CD4-positive, alpha-beta T cell (primary cell): ENCODE measurements at regions not wholly inside any gene's neighbourhood (a gene's known extent, or its start where the extent isn't known, plus 50 kb on each side); places are given as distances from the start of the nearest gene placed in this dataset.
"Not testable (repeated sequence)": the region's sequence is repeated elsewhere in the genome, so short reads cannot be mapped to it uniquely, and the experiment has no call there.

ENCODE experiments used
- ATAC-seq: fragments of 200-7000 bp; cut with Tn5 transposase; one replicate; pipeline ENCODE4 v1.10.0; 2022; ENCODE audit warnings: mild to moderate bottlenecking; ENCODE audit not compliant: poor library complexity
- CTCF ChIA-PET: fragments of 350-600 bp; sonication (Branson Sonifier 250); formaldehyde crosslinking; loops from one replicate; lab custom pipeline; 2021; ENCODE audit warnings: antibody characterized with exemption, inconsistent platforms; lab: Charles Lee
- POLR2A ChIA-PET: fragments of 350-600 bp; sonication (Branson Sonifier 250); formaldehyde crosslinking; loops from one replicate; lab custom pipeline; 2021; ENCODE audit warnings: antibody characterized with exemption, inconsistent platforms; lab: Charles Lee
- DNase-seq, 14 experiments: peaks; one replicate each; pipeline ENCODE4 v3.0.0-alpha.2; 2013 to 2020; ENCODE audit warnings: mixed read lengths in 2 of 14
- H3K27ac ChIP-seq, 2 donors: one replicate each; pipeline versions ENCODE4 v1.5.1 to v1.7.0; 2013; ENCODE audit warnings: low read length in 2 of 2, low read depth in 1 of 2, mild to moderate bottlenecking in 1 of 2
- H3K27me3 ChIP-seq, 2 experiments: 1 replicate in 1 of 2; 2 replicates in 1 of 2; pipeline versions ENCODE4 v1.6.1 to v1.7.0; 2013; ENCODE audit warnings: low read length in 2 of 2, control low read depth in 1 of 2, mild to moderate bottlenecking in 1 of 2, moderate library complexity in 1 of 2; ENCODE audit not compliant: insufficient read depth in 2 of 2, control insufficient read depth in 1 of 2
- H3K36me3 ChIP-seq: one replicate; pipeline ENCODE4 v1.6.1; 2013; ENCODE audit warnings: low read length, control low read depth; ENCODE audit not compliant: insufficient read depth
- H3K4me1 ChIP-seq: one replicate; pipeline ENCODE4 v1.6.1; 2013; ENCODE audit warnings: low read length, control low read depth; ENCODE audit not compliant: insufficient read depth
- H3K4me3 ChIP-seq: one replicate; pipeline ENCODE4 v1.5.1; 2013; ENCODE audit warnings: mild to moderate bottlenecking, low read length, moderate library complexity
- H3K9me3 ChIP-seq, 2 experiments: 1 replicate in 1 of 2; 2 replicates in 1 of 2; pipeline versions ENCODE4 v1.6.1 to v1.7.0; 2013; ENCODE audit warnings: low read length in 2 of 2, mild to moderate bottlenecking in 2 of 2, control low read depth in 1 of 2, moderate library complexity in 1 of 2; ENCODE audit not compliant: control insufficient read depth in 1 of 2, insufficient read depth in 1 of 2
- H3K27ac Mint-ChIP-seq: one replicate; pipeline ENCODE4 v1.8.0; 2020; ENCODE audit warnings: mixed read lengths
- H3K27me3 Mint-ChIP-seq: one replicate; pipeline ENCODE4 v1.8.0; 2021; ENCODE audit warnings: mixed read lengths
- H3K36me3 Mint-ChIP-seq: one replicate; pipeline ENCODE4 v1.8.0; 2021; ENCODE audit warnings: low read depth, mixed read lengths
- H3K4me1 Mint-ChIP-seq: one replicate; pipeline ENCODE4 v1.8.0; 2021; ENCODE audit warnings: low read depth, mixed read lengths
- H3K4me3 Mint-ChIP-seq: one replicate; pipeline ENCODE4 v1.8.0; 2020; ENCODE audit warnings: mild to moderate bottlenecking, mixed read lengths
- H3K9me3 Mint-ChIP-seq: one replicate; pipeline ENCODE4 v1.8.0; 2020; ENCODE audit warnings: mixed read lengths
- intact Hi-C, 2 experiments: fragments of 100-400 bp; cut with DNase I in 1 of 2; cut with micrococcal nuclease in 1 of 2; formaldehyde crosslinking; loops; one replicate each; pipeline versions ENCODE4 v1.15.1 to v1.9.0; 2023 to 2025; cut with DNase I, micrococcal nuclease
- TF ChIP-seq, protein P1 (sequence below): fragments of 200-600 bp; IDR thresholded peaks from one replicate; pipeline ENCODE4 v1.8.0; 2022; ENCODE audit warnings: antibody characterized with exemption, mild to moderate bottlenecking

DNA sequence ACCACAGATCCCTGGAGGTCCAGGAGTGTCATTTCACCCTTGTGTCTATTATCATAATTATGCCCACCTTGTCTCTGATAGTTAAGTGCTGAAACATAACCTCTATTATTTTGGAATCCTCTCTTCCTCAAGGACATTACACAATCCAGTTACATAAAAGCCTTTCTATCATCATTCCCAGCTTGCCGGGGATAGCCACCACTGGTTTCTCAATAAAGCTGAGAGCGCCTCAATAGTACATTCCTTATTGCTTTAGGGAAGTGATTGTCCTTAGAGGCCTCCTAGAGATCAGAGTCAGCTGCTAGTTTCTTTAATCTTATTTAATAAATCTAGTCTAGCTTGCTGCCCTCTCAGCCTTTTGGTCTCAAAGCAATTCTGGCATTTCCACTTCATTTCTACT lies 490.0 kb upstream of the ATXN8OS start:
- H3K36me3 Mint-ChIP-seq: no peaks in the 10 kb centered on the region
- no peak overlapping the region for H3K27ac Mint-ChIP-seq
- Histone ChIP-seq H3K27ac (no peak overlapping the region), H3K4me1 (no peaks in the 10 kb centered on the region), H3K9me3 (peaks cover 1 to 3% of the 10 kb centered on the region in 2 experiments), H3K36me3 (no peaks in the 10 kb centered on the region), H3K4me3 (no peak overlapping the region), H3K27me3 (no peaks in the 10 kb centered on the region)
- POLR2A ChIA-PET: no interaction called here
- H3K27me3 Mint-ChIP-seq: no peaks in the 10 kb centered on the region
- H3K4me3 Mint-ChIP-seq: no peak overlapping the region
- TF ChIP-seq, protein P1, sequence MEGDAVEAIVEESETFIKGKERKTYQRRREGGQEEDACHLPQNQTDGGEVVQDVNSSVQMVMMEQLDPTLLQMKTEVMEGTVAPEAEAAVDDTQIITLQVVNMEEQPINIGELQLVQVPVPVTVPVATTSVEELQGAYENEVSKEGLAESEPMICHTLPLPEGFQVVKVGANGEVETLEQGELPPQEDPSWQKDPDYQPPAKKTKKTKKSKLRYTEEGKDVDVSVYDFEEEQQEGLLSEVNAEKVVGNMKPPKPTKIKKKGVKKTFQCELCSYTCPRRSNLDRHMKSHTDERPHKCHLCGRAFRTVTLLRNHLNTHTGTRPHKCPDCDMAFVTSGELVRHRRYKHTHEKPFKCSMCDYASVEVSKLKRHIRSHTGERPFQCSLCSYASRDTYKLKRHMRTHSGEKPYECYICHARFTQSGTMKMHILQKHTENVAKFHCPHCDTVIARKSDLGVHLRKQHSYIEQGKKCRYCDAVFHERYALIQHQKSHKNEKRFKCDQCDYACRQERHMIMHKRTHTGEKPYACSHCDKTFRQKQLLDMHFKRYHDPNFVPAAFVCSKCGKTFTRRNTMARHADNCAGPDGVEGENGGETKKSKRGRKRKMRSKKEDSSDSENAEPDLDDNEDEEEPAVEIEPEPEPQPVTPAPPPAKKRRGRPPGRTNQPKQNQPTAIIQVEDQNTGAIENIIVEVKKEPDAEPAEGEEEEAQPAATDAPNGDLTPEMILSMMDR: no peak
- H3K9me3 Mint-ChIP-seq: peaks cover 19% of the 10 kb centered on the region
- DNase-seq (no peak), ATAC-seq (no peak)
- H3K4me1 Mint-ChIP-seq: no peaks in the 10 kb centered on the region
- CTCF ChIA-PET: no interaction called here
- intact Hi-C loops: no loop called here

DNA sequence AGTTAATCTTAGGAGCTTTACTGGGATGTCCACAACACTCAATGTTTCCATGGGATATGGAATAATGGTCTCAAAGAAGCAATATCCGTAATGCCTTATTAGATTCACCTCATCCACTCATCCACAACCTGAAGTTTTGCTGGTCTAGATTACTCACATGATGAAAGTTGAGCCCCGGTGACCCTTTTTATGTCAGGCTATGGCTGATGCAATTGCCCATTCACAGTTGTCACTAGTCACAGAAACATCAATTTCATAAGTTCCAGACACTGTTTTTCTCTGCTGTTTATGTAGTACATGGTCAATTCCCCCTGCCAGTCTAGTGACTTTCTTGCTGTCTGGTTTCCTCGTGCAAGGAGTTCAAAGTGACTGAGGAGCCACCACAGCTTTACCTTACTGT lies 491.2 kb upstream of the ATXN8OS start:
- Histone ChIP-seq H3K4me3 (no peak overlapping the region), H3K27me3 (no peaks in the 10 kb centered on the region), H3K36me3 (no peaks in the 10 kb centered on the region), H3K27ac (no peak overlapping the region), H3K9me3 (peaks cover 0 to 3% of the 10 kb centered on the region in 2 experiments), H3K4me1 (no peaks in the 10 kb centered on the region)
- CTCF ChIA-PET: no interaction called here
- POLR2A ChIA-PET: no interaction called here
- Mint-ChIP-seq H3K36me3 (no peaks in the 10 kb centered on the region), H3K27ac (no peak overlapping the region), H3K4me1 (no peaks in the 10 kb centered on the region), H3K4me3 (no peak overlapping the region), H3K9me3 (peaks cover 17% of the 10 kb centered on the region), H3K27me3 (no peaks in the 10 kb centered on the region)
- DNase-seq (no peak), ATAC-seq (no peak)
- intact Hi-C loops: no loop called here
- TF ChIP-seq, protein P1: no peak

GRCh38 chr13:69615055-69615454 lies 492.6 kb upstream of the ATXN8OS start:
- DNase-seq, H3K27ac Mint-ChIP-seq, H3K4me1 ChIP-seq, H3K4me3 ChIP-seq, H3K27me3 ChIP-seq, H3K9me3 ChIP-seq, H3K27ac ChIP-seq, H3K36me3 Mint-ChIP-seq, intact Hi-C loops, CTCF ChIA-PET, H3K27me3 Mint-ChIP-seq, H3K4me3 Mint-ChIP-seq, ATAC-seq, POLR2A ChIA-PET, H3K4me1 Mint-ChIP-seq, H3K36me3 ChIP-seq: not testable (repeated sequence)
- peaks cover 15% of the 10 kb centered on the region for H3K9me3 Mint-ChIP-seq

DNA sequence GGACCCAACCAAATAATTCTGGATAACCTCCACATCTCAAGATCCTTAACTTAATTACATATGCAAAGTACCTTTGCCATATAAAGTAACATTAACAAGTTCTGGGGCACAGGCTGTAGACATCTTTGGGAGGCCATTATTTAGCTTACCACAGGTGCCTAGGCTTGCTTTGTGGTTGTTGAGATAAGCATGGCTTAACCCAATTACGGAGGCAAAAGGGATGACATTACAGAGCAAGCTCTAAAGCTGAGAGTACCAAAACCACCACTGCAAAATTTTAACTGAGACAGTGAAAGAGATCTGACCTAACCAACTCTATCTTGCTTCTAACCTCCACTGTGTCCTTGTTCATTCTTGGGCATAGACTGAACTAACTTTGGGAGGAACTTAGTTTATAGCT lies 502.9 kb upstream of the ATXN8OS start:
- Mint-ChIP-seq H3K27me3 (no peaks in the 10 kb centered on the region), H3K4me3 (no peak overlapping the region), H3K27ac (no peak overlapping the region), H3K9me3 (peaks cover 13% of the 10 kb centered on the region), H3K36me3 (no peaks in the 10 kb centered on the region), H3K4me1 (no peaks in the 10 kb centered on the region)
- H3K27me3 ChIP-seq: no peaks in the 10 kb centered on the region
- ATAC-seq: no peak
- TF ChIP-seq, protein P1: no peak
- DNase-seq: no peak
- no peak overlapping the region for H3K27ac ChIP-seq
- intact Hi-C loops: no loop called here
- no peaks in the 10 kb centered on the region for H3K36me3 ChIP-seq
- ChIA-PET POLR2A (no interaction called here), CTCF (no interaction called here)
- no peak overlapping the region for H3K4me3 ChIP-seq
- no peaks in the 10 kb centered on the region for H3K4me1 ChIP-seq
- H3K9me3 ChIP-seq: peaks cover 0 to 11% of the 10 kb centered on the region in 2 experiments
